HEK293 (cell line): ENCODE measurements at regions not wholly inside any gene's neighbourhood (a gene's known extent, or its start where the extent isn't known, plus 50 kb on each side); places are given as distances from the start of the nearest gene placed in this dataset.
"Not testable (repeated sequence)": the region's sequence is repeated elsewhere in the genome, so short reads cannot be mapped to it uniquely, and the experiment has no call there.

ENCODE experiments used
- SETDB1 ChIP-seq: IDR thresholded peaks from one replicate; pipeline ENCODE4 v1.6.1; 2017; ENCODE audit warnings: mild to moderate bottlenecking, low read length, moderate library complexity, mixed read lengths; ENCODE audit not compliant: insufficient read length
- YY1 ChIP-seq: fragments of 450-650 bp; formaldehyde crosslinking; IDR thresholded peaks from 2 replicates; pipeline ENCODE4 v1.5.1; 2018; ENCODE audit warnings: missing biosample characterization, missing genetic modification characterization
- ZNF146 ChIP-seq: fragments of 450-650 bp; formaldehyde crosslinking; IDR thresholded peaks from 2 replicates; pipeline ENCODE4 v1.5.1; 2016; ENCODE audit warnings: missing biosample characterization, missing genetic modification characterization
- ZNF274 ChIP-seq, 2 experiments: fragments of 200-500 bp in 1 of 2; fragments of 450-650 bp in 1 of 2; sonication (Bioruptor generic) in 1 of 2; formaldehyde crosslinking in 1 of 2; IDR thresholded peaks; 2 replicates each; pipeline versions ENCODE4 v1.5.1 to v1.6.1; 2014 to 2016; ENCODE audit warnings: borderline replicate concordance in 1 of 2, inconsistent platforms in 1 of 2, low read length in 1 of 2, missing biosample characterization in 1 of 2, missing genetic modification characterization in 1 of 2
- ZNF311 ChIP-seq: fragments of 450-650 bp; formaldehyde crosslinking; IDR thresholded peaks from 2 replicates; pipeline ENCODE4 v1.5.1; 2017; ENCODE audit warnings: missing biosample characterization, missing genetic modification characterization, borderline replicate concordance
- TF ChIP-seq, protein P1 (sequence below): fragments of 450-650 bp; formaldehyde crosslinking; IDR thresholded peaks from 2 replicates; pipeline ENCODE4 v1.5.1; 2016; ENCODE audit warnings: missing biosample characterization, missing genetic modification characterization
- TF ChIP-seq, protein P2 (sequence below): fragments of 450-650 bp; formaldehyde crosslinking; IDR thresholded peaks from 2 replicates; pipeline ENCODE4 v1.5.1; 2016; ENCODE audit warnings: missing biosample characterization, missing genetic modification characterization, borderline replicate concordance

DNA sequence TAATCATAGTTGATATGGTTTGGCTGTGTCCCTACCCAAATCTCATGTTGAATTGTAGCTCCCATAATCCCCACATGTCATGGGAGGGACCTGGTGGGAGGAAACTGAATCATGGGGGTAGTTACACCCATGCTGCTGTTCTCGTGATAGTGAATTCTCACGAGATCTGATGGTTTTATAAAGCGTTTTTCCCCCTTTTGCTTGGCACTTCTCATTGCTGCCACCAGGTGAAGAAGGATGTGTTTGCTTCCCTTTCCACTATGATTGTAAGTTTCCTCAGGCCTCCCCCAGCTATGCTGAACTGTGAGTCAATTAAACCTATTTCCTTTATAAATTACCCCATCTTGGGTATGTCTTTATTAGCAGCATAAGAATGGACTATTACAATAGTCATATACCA lies 86.0 kb upstream of the MID1 start:
- not testable (repeated sequence) for TF ChIP-seq ZNF274 (IDR thresholded peaks at IDR 0.05; ENCODE audit: low read length); ZNF274 (tag by site-specific recombination; IDR thresholded peaks at IDR 0.05; ENCODE audit: borderline replicate concordance); SETDB1; YY1; ZNF146 (tag by site-specific recombination); ZNF311 (tag by site-specific recombination)
- TF ChIP-seq, protein P1, sequence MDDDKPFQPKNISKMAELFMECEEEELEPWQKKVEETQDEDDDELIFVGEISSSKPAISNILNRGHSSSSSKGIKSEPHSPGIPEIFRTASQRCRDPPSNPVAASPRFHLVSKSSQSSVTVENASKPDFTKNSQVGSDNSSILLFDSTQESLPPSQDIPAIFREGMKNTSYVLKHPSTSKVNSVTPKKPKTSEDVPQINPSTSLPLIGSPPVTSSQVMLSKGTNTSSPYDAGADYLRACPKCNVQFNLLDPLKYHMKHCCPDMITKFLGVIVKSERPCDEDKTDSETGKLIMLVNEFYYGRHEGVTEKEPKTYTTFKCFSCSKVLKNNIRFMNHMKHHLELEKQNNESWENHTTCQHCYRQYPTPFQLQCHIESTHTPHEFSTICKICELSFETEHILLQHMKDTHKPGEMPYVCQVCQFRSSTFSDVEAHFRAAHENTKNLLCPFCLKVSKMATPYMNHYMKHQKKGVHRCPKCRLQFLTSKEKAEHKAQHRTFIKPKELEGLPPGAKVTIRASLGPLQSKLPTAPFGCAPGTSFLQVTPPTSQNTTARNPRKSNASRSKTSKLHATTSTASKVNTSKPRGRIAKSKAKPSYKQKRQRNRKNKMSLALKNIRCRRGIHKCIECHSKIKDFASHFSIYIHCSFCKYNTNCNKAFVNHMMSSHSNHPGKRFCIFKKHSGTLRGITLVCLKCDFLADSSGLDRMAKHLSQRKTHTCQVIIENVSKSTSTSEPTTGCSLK = not testable (repeated sequence)
- TF ChIP-seq, protein P2, sequence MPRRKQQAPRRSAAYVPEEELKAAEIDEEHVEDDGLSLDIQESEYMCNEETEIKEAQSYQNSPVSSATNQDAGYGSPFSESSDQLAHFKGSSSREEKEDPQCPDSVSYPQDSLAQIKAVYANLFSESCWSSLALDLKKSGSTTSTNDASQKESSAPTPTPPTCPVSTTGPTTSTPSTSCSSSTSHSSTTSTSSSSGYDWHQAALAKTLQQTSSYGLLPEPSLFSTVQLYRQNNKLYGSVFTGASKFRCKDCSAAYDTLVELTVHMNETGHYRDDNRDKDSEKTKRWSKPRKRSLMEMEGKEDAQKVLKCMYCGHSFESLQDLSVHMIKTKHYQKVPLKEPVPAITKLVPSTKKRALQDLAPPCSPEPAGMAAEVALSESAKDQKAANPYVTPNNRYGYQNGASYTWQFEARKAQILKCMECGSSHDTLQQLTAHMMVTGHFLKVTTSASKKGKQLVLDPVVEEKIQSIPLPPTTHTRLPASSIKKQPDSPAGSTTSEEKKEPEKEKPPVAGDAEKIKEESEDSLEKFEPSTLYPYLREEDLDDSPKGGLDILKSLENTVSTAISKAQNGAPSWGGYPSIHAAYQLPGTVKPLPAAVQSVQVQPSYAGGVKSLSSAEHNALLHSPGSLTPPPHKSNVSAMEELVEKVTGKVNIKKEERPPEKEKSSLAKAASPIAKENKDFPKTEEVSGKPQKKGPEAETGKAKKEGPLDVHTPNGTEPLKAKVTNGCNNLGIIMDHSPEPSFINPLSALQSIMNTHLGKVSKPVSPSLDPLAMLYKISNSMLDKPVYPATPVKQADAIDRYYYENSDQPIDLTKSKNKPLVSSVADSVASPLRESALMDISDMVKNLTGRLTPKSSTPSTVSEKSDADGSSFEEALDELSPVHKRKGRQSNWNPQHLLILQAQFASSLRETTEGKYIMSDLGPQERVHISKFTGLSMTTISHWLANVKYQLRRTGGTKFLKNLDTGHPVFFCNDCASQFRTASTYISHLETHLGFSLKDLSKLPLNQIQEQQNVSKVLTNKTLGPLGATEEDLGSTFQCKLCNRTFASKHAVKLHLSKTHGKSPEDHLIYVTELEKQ (tag by site-specific recombination) = not testable (repeated sequence)
